OCI-LY7 (cell line): ENCODE measurements at regions not wholly inside any gene's neighbourhood (a gene's known extent, or its start where the extent isn't known, plus 50 kb on each side); places are given as distances from the start of the nearest gene placed in this dataset.
"Not testable (repeated sequence)": the region's sequence is repeated elsewhere in the genome, so short reads cannot be mapped to it uniquely, and the experiment has no call there.

Source experiments
- BruUV-seq: library from RNA; stranded (reverse); fragments of 400-500 nt; replicated peaks from 2 replicates; lab custom pipeline; 2021; lab: Mats Ljungman, UMichigan
- CTCF ChIA-PET: fragments of 300-600 bp; sonication (Branson Sonifier 250); formaldehyde crosslinking; loops from one replicate; lab custom pipeline; 2022; ENCODE audit warnings: antibody characterized with exemption; ENCODE audit not compliant: unreplicated experiment; lab: Charles Lee
- POLR2A ChIA-PET: fragments of 300-600 bp; sonication (Branson Sonifier 250); formaldehyde crosslinking; loops from one replicate; lab custom pipeline; 2022; ENCODE audit warnings: antibody characterized with exemption; lab: Charles Lee
- DNase-seq: peaks from one replicate; pipeline ENCODE4 v3.0.0-alpha.2; 2015; ENCODE audit warnings: low spot score
- H2AFZ ChIP-seq: fragments of 200-600 bp; sonication (generic), shearing (Covaris generic); 2 replicates; pipeline ENCODE4 v1.6.1; 2014; ENCODE audit warnings: mild to moderate bottlenecking, antibody characterized with exemption, low read length, moderate library complexity
- H3K27ac ChIP-seq: fragments of 200-600 bp; sonication (generic); 2 replicates; pipeline ENCODE4 v1.5.1; 2014; ENCODE audit warnings: mixed run types, low read depth, mild to moderate bottlenecking, moderate library complexity, low read length, inconsistent platforms; ENCODE audit not compliant: poor library complexity, severe bottlenecking
- H3K36me3 ChIP-seq: fragments of 200-600 bp; sonication (generic); 2 replicates; pipeline ENCODE4 v1.6.1; 2014; ENCODE audit warnings: mild to moderate bottlenecking, antibody characterized with exemption, low read length, moderate library complexity, mixed read lengths; ENCODE audit not compliant: insufficient read depth
- H3K4me1 ChIP-seq: fragments of 200-600 bp; sonication (generic); 2 replicates; pipeline ENCODE4 v1.5.1; 2014; ENCODE audit warnings: mild to moderate bottlenecking, low read length; ENCODE audit not compliant: insufficient read depth, poor library complexity, severe bottlenecking
- H3K4me2 ChIP-seq: fragments of 200-600 bp; sonication (generic); 2 replicates; pipeline ENCODE4 v1.6.1; 2014; ENCODE audit warnings: mild to moderate bottlenecking, low read length
- H3K4me3 ChIP-seq: fragments of 200-600 bp; sonication (generic); 2 replicates; pipeline ENCODE4 v1.5.1; 2014; ENCODE audit warnings: mild to moderate bottlenecking, low read depth, low read length; ENCODE audit not compliant: poor library complexity, severe bottlenecking
- H3K79me2 ChIP-seq: fragments of 200-600 bp; sonication (generic); 2 replicates; pipeline ENCODE4 v1.6.1; 2016; ENCODE audit warnings: low read depth, mild to moderate bottlenecking, low read length, moderate library complexity, mixed read lengths; ENCODE audit not compliant: insufficient read depth
- H3K9me2 ChIP-seq: fragments of 200-600 bp; sonication (generic); 2 replicates; pipeline ENCODE4 v1.6.1; 2016; ENCODE audit warnings: mild to moderate bottlenecking, low read length, mixed read lengths; ENCODE audit not compliant: insufficient read depth
- H3K9me3 ChIP-seq: fragments of 200-600 bp; sonication (generic); 2 replicates; pipeline ENCODE4 v1.6.1; 2014; ENCODE audit warnings: mild to moderate bottlenecking, mixed run types, low read length, mixed read lengths
- H4K20me1 ChIP-seq: fragments of 200-600 bp; sonication (generic); 2 replicates; pipeline ENCODE4 v1.6.1; 2014; ENCODE audit warnings: mild to moderate bottlenecking, antibody characterized with exemption, low read length, moderate library complexity, mixed read lengths; ENCODE audit not compliant: insufficient read depth
- CTCF ChIP-seq: fragments of 200-600 bp; sonication (generic); conservative IDR thresholded peaks from 2 replicates; pipeline ENCODE4 v1.5.1; 2014; ENCODE audit warnings: mild to moderate bottlenecking, antibody characterized with exemption, low read length, moderate library complexity, mixed read lengths
- EZH2phosphoT487 ChIP-seq: fragments of 200-600 bp; sonication (generic); IDR thresholded peaks from 2 replicates; pipeline ENCODE4 v1.6.1; 2018; ENCODE audit warnings: low read depth, borderline replicate concordance, mild to moderate bottlenecking, mixed run types, antibody characterized with exemption, low read length, moderate library complexity, mixed read lengths
- intact Hi-C: fragments of 100-400 bp; cut with micrococcal nuclease; formaldehyde crosslinking; loops from one replicate; pipeline ENCODE4 v1.10.0; 2022; ENCODE audit not compliant: unreplicated experiment

DNA sequence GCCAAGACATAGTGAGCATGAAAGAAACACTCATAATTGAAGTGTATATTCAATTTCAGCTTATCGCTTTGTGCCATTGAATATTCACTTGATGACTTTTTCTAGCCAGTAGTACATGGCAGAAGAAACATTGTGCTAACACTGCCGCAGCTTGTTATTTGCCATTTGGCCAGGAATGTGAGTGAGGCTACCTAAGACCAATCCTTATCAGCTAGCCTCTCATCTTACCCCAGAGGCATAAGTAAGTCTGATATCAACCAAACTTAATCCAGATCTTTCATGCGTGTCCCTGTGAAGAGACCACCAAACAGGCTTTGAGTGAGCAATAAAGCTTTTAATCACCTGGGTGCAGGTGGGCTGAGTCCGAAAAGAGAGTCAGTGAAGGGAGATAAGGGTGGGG is 586.0 kb upstream of the MBL2 start:
- BruUV-seq = no TSS peak

DNA sequence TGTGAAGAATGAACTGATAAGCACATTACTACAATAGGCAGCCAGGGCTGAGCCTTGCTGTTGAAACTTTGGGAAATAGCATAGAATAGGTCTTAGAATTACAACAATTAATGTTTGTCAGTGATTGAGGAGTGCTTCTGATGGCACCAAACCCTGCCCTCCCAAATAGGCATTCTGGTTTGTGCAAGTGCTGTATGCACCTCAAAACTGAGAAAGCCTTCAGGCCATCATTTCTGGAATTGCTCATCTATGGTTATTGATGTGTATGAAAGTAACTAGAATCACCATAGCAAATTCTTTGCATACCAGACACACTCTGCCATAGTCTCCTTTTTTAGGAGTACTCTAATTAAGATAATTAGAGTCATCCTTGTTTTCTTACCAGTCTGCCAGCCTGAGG is 585.0 kb upstream of the MBL2 start:
- Histone ChIP-seq H3K79me2 (no peaks in the 10 kb centered on the region), H3K4me2 (no peak overlapping the region), H3K9me2 (no peaks in the 10 kb centered on the region), H3K36me3 (no peaks in the 10 kb centered on the region), H3K4me3 (no peak overlapping the region), H3K9me3 (no peaks in the 10 kb centered on the region), H3K4me1 (no peaks in the 10 kb centered on the region), H2AFZ (no peak overlapping the region), H3K27ac (no peak overlapping the region), H4K20me1 (no peaks in the 10 kb centered on the region)
- no peak for TF ChIP-seq CTCF
- no peak for TF ChIP-seq EZH2phosphoT487
- ChIA-PET POLR2A (no interaction called here), CTCF (no interaction called here)
- DNase-seq = no peak
- no TSS peak for BruUV-seq
- intact Hi-C loops = no loop called here

More for the DNA sequence above, 586.0 kb upstream of the MBL2 start:
- no peaks in the 10 kb centered on the region for H3K9me2 ChIP-seq
- DNase-seq = no peak
- no peak for TF ChIP-seq EZH2phosphoT487
- no peak overlapping the region for H2AFZ ChIP-seq
- H3K79me2 ChIP-seq = no peaks in the 10 kb centered on the region
- H4K20me1 ChIP-seq = no peaks in the 10 kb centered on the region
- no peak overlapping the region for H3K27ac ChIP-seq
- CTCF ChIA-PET = no interaction called here
- H3K9me3 ChIP-seq = no peaks in the 10 kb centered on the region
- H3K4me2 ChIP-seq = no peak overlapping the region
- POLR2A ChIA-PET = no interaction called here
- H3K4me3 ChIP-seq = no peak overlapping the region
- no peaks in the 10 kb centered on the region for H3K4me1 ChIP-seq
- H3K36me3 ChIP-seq = no peaks in the 10 kb centered on the region
- intact Hi-C loops = no loop called here

- intact Hi-C loops = no loop called here
- Histone ChIP-seq H3K4me2 (no peak overlapping the region), H3K9me2 (no peaks in the 10 kb centered on the region), H3K9me3 (no peaks in the 10 kb centered on the region), H3K79me2 (no peaks in the 10 kb centered on the region), H3K4me3 (no peak overlapping the region), H3K36me3 (no peaks in the 10 kb centered on the region), H3K27ac (no peak overlapping the region), H3K4me1 (no peaks in the 10 kb centered on the region), H2AFZ (no peak overlapping the region), H4K20me1 (no peaks in the 10 kb centered on the region)
- DNase-seq = no peak
- TF ChIP-seq CTCF (no peak), EZH2phosphoT487 (no peak)
- ChIA-PET POLR2A (no interaction called here), CTCF (no interaction called here)
- BruUV-seq = no TSS peak
Measured at GRCh38 chr10:53356616-53357349, 584.2 kb upstream of the MBL2 start.

DNA sequence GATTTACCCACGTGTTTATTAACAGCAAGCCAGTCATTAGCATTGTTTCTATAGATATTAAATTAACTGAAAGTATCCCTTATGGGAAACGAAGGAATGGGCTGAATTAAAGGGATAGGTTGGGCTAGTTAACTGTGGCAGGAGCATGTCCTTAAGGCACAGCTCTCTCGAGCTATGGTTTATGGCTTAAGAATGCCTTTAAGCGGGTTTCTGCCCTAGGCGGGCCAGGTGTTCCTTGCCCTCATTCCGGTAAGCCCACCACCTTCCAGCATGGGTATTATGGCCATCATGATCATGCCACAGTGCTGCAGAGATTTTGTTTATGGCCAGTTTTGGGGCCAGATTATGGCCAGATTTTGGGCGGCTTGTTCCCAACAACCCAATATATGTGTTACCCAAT is 569.9 kb upstream of the MBL2 start:
- intact Hi-C loops = not testable (repeated sequence)

GRCh38 chr10:53338199-53338598 is 565.6 kb upstream of the MBL2 start:
- H3K27ac ChIP-seq, H3K36me3 ChIP-seq, intact Hi-C loops, H3K4me2 ChIP-seq, H3K79me2 ChIP-seq, BruUV-seq, H3K4me3 ChIP-seq, H3K4me1 ChIP-seq, POLR2A ChIA-PET, H3K9me2 ChIP-seq, H4K20me1 ChIP-seq, DNase-seq, H3K9me3 ChIP-seq, H2AFZ ChIP-seq, CTCF ChIA-PET: not testable (repeated sequence)

More for the DNA sequence above, 569.9 kb upstream of the MBL2 start:
- H3K9me3 ChIP-seq, POLR2A ChIA-PET, H3K36me3 ChIP-seq, BruUV-seq, DNase-seq, CTCF ChIA-PET, H3K4me2 ChIP-seq, H3K4me1 ChIP-seq, H3K4me3 ChIP-seq, H4K20me1 ChIP-seq, H2AFZ ChIP-seq, H3K27ac ChIP-seq, H3K9me2 ChIP-seq, H3K79me2 ChIP-seq: not testable (repeated sequence)
